ENCODE measurements at regions not wholly inside any gene's neighbourhood (a gene's known extent, or its start where the extent isn't known, plus 50 kb on each side); places are given as distances from the start of the nearest gene placed in this dataset.
"Not testable (repeated sequence)": the region's sequence is repeated elsewhere in the genome, so short reads cannot be mapped to it uniquely, and the experiment has no call there.

DNA sequence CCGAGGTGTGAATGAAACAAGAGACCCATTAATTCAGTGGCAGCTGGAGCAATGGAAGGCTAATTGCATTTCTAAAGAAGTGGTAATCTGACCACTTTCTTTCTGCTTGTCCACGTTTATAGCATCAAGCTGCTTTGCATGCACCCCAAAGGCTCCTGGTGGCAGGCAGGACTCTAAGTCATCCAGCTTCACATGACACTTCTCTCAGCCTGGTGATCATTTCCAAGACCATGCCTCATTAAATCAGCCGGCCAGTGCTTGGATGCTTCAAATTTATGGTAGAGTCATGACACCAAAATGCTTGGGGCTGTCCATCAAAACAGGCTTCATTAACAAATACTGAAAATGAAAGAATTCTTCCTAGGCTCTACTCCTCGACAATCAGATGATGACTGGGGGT lies 614.9 kb downstream of the DOK5 start:
- Histone ChIP-seq H3K4me3 (ENCODE audit: insufficient read depth, low read depth, low read length) (no peak overlapping the region), H3K36me3 (replicated peaks; ENCODE audit: control insufficient read depth, insufficient read depth, low read length) (no peaks in the 10 kb centered on the region), H3K27me3 (ENCODE audit: control insufficient read depth, insufficient read depth, low read length) (no peaks in the 10 kb centered on the region)
- DNase-seq, result no peak

DNA sequence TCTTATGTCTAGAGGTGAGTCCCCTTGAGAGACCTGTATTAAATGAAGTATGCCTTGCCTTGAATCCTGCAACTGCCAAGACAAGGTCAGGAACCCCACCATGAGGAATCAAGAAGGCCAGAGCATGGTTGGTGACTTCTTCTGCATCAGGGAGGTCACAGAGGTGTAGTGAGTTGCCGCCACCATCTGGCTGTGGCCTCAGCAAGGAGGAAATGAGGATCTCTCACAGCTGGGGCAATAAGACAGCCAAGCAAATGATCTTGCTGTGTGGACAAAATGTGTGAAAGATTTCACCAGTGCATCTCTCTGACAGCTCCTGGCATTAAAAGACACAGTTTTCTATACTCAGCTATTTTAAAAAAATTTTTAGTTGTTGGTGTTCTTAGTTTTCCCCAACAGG lies 611.0 kb downstream of the DOK5 start:
- Histone ChIP-seq H3K36me3 (replicated peaks; ENCODE audit: control insufficient read depth, insufficient read depth, low read length) (no peaks in the 10 kb centered on the region), H3K4me3 (ENCODE audit: insufficient read depth, low read depth, low read length) (no peak overlapping the region), H3K27me3 (ENCODE audit: control insufficient read depth, insufficient read depth, low read length) (no peaks in the 10 kb centered on the region)
- DNase-seq, result no peak

DNA sequence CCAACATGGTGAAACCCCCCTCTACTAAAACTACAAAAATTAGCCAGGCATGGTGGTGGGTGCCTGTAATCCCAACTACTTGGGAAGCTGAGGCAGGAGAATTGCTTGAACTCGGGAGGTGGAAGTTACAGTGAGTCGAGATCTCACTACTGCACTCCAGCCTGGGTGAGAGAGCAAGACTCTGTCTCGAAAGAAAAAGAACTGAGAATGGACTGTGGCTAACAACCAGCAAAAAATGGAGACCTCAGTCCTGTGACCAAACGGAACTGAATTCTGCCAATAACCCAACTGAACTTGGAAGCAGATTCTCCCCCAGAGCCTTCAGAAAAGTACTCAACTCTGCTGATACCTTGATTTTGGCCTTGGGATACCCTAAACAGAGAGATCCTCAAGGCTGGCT lies 604.5 kb downstream of the DOK5 start:
- Histone ChIP-seq H3K27me3 (ENCODE audit: control insufficient read depth, insufficient read depth, low read length) (no peaks in the 10 kb centered on the region), H3K4me3 (ENCODE audit: insufficient read depth, low read depth, low read length) (no peak overlapping the region), H3K36me3 (replicated peaks; ENCODE audit: control insufficient read depth, insufficient read depth, low read length) (no peaks in the 10 kb centered on the region)
- DNase-seq, result no peak

DNA sequence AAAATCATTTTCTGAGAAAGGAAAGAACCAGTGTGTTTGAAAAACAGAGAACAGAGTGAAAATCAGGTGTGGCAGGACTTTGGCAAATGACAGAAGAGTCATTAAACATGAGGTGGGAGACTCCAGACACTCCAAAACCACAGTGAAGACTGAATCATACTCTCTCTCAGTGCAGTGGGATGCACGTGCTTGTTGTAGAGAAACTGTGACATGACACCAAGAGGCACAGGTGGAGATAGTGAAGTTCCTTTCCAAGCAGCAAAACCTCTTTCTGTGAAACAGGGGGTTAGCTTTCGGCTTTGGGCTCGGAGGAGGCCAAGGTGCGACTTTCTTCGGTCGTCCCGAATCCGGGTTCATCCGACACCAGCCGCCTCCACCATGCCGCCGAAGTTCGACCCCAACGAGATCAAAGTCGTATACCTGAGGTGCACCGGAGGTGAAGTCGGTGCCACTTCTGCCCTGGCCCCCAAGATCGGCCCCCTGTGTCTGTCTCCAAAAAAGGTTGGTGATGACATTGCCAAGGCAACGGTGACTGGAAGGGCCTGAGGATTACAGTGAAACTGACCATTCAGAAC lies 599.0 kb downstream of the DOK5 start:
- H3K36me3 ChIP-seq (replicated peaks; ENCODE audit: control insufficient read depth, insufficient read depth, low read length); H3K27me3 ChIP-seq (ENCODE audit: control insufficient read depth, insufficient read depth, low read length); H3K4me3 ChIP-seq (ENCODE audit: insufficient read depth, low read depth, low read length); DNase-seq: not testable (repeated sequence)

DNA sequence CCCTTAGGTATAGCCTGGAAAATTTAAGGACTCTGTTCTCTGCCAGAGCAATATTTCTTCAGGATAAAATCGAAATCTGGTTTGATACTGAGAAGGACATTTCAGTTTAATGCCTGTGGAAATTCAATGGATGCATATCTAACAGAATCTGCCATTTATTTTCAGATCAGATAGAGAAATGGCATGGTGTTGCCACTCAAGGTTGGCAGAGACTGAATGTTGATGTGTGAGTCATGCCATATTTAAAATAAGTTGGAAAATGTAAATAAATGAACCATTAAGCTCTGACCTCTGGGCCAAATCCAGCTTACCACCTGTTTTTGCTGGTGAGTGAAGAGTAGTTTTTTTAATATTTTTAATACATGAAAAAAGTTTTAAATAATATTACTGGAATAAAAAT lies 594.6 kb downstream of the DOK5 start:
- no peak for DNase-seq
- Histone ChIP-seq H3K4me3 (ENCODE audit: insufficient read depth, low read depth, low read length) (no peak overlapping the region), H3K36me3 (replicated peaks; ENCODE audit: control insufficient read depth, insufficient read depth, low read length) (no peaks in the 10 kb centered on the region), H3K27me3 (ENCODE audit: control insufficient read depth, insufficient read depth, low read length) (no peaks in the 10 kb centered on the region)

DNA sequence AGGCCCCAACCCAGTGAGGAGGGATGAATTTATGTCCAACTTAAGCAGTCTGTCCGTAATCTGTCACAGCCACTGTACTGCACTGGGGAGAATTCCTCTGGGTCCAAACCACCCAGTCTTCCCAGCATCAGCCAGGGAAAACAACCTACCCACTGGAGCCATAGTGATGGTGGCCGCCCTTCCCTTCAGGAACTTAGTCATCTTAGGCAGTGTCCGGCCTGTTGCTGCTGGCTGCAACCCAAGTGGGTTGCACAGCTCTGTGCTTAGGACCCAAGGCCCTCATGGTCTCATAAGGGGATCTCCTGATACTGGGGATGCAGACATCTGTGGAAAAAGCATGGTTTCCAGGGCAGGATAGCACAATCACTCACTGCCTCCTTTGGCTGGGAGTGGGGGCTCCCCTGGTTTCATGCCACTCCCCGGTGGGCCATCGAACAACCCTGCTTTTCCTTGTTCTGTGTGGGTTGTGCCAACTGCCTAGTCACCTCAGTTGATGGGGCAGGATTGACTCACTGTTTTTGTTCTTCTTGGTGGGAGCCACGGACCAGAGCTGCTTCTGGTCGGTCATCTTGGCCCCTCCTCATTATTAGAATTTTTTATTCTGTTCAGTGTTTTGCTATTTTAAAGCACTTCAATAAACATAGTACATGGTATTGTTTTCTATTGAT lies 591.9 kb downstream of the DOK5 start:
- Histone ChIP-seq H3K36me3 (replicated peaks; ENCODE audit: control insufficient read depth, insufficient read depth, low read length) (no peaks in the 10 kb centered on the region), H3K4me3 (ENCODE audit: insufficient read depth, low read depth, low read length) (no peak overlapping the region), H3K27me3 (ENCODE audit: control insufficient read depth, insufficient read depth, low read length) (no peaks in the 10 kb centered on the region)
- DNase-seq, result no peak

DNA sequence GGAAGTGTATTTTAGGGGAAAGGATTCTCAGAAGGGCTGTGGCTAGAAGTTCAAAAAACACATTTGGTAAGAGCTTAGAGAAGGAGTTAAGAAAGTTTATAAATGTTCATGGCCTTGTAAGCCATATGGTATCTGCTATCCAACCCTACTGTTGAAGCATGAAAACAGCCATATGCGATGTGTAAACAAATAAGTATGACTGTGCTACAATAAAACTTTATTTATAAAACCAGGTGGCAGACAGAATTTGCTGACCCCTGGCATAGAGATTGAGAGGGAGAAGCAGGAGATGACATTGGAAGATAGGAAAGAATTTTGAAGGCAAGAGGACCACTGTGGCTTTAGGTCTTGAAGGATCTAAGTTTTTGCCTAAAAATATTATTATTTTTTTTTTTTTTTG lies 583.5 kb downstream of the DOK5 start:
- H3K27me3 ChIP-seq (ENCODE audit: control insufficient read depth, insufficient read depth, low read length), result no peaks in the 10 kb centered on the region
- no peaks in the 10 kb centered on the region for H3K36me3 ChIP-seq (replicated peaks; ENCODE audit: control insufficient read depth, insufficient read depth, low read length)
- no peak for DNase-seq
- H3K4me3 ChIP-seq (ENCODE audit: insufficient read depth, low read depth, low read length), result no peak overlapping the region

DNA sequence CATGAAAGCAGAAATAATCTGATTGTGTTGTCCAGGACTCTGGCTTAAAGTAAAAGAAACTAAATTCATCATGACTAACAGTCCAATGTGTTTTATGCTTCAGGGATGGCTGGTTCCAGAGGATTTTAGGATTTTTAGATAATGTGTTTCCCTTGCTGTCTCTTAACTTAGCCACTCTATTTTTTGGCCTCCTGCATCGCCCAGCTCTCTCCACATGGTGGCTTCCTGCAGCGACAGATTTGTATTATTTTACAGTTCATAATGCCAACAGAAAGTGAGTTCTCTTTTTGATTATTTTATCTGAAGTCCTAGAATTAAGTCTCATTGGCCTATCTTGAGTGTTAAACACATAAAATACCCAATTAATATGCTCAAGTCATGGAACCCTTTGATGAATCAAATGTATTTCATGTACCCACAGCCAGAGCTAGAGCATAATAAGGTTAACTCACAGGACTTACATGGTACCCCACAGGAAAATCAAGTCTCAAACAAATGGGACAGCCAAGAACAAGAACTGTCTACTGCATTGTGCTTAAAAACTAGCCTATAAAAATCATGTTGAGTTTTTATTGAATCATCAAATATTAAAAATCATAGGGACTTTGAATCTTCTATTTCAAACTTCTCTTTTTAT lies 582.5 kb downstream of the DOK5 start:
- Histone ChIP-seq H3K4me3 (ENCODE audit: insufficient read depth, low read depth, low read length) (no peak overlapping the region), H3K36me3 (replicated peaks; ENCODE audit: control insufficient read depth, insufficient read depth, low read length) (no peaks in the 10 kb centered on the region), H3K27me3 (ENCODE audit: control insufficient read depth, insufficient read depth, low read length) (no peaks in the 10 kb centered on the region)
- DNase-seq, result no peak

DNA sequence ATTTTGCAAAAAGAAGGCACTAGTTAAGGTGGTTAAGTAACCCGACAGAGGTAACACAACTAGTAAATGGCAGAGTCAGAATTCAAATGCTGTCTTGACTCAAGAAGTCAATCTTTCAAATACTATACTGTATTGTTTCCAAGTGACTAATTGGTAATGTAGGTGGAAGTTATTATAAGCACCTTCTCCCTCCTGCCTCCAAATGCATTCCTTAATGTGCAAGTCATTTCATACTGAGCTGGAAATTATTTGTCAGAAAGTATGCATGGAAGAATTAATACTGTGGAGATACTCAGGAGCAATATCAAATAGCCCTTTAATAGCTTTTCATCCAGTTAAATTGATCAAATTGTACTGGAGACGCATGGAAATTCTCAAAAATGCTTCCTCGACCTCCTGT lies 579.1 kb downstream of the DOK5 start:
- no peak overlapping the region for H3K4me3 ChIP-seq (ENCODE audit: insufficient read depth, low read depth, low read length)
- DNase-seq, result no peak
- H3K27me3 ChIP-seq (ENCODE audit: control insufficient read depth, insufficient read depth, low read length), result no peaks in the 10 kb centered on the region
- H3K36me3 ChIP-seq (replicated peaks; ENCODE audit: control insufficient read depth, insufficient read depth, low read length), result no peaks in the 10 kb centered on the region

DNA sequence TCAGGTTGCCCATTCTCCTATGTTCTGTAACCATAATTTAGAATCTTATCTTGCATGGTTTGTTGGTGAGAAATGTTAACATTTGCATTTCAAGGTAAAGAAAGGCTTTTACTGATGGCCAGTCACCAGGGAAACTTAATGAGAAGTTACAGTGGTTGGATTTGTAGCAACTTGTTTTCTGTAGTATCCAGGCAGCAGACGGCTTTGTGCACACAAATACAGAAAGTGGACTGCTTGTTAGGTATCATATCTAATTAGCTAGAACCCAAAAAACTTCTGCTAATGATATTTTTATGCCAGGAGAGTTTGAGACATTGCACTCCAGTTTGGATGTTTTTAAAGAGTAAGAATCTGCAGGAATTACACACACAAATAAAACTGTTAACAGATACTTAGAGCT lies 578.0 kb downstream of the DOK5 start:
- H3K36me3 ChIP-seq (replicated peaks; ENCODE audit: control insufficient read depth, insufficient read depth, low read length), result no peaks in the 10 kb centered on the region
- no peaks in the 10 kb centered on the region for H3K27me3 ChIP-seq (ENCODE audit: control insufficient read depth, insufficient read depth, low read length)
- H3K4me3 ChIP-seq (ENCODE audit: insufficient read depth, low read depth, low read length), result no peak overlapping the region
- DNase-seq, result no peak

DNA sequence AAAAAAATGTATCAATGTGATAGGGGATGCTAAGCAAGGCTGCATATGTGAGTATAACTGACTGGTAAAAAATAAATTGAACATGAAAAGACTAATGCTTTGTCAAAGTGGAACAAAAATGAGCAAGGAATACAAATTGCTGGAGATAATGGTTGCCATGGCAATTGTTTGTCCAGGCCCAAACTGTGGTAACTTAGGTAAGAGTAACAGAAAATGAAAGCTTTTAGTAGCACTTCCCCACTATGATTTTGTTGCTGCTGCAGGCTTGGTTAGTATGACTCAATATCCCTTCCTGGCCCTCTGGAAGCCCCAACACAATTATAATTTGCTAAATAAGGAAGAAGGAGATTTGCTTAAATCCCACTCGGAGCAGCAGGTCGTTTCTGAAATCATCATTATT lies 577.1 kb downstream of the DOK5 start:
- Histone ChIP-seq H3K27me3 (ENCODE audit: control insufficient read depth, insufficient read depth, low read length) (no peaks in the 10 kb centered on the region), H3K4me3 (ENCODE audit: insufficient read depth, low read depth, low read length) (no peak overlapping the region), H3K36me3 (replicated peaks; ENCODE audit: control insufficient read depth, insufficient read depth, low read length) (no peaks in the 10 kb centered on the region)
- DNase-seq, result no peak

DNA sequence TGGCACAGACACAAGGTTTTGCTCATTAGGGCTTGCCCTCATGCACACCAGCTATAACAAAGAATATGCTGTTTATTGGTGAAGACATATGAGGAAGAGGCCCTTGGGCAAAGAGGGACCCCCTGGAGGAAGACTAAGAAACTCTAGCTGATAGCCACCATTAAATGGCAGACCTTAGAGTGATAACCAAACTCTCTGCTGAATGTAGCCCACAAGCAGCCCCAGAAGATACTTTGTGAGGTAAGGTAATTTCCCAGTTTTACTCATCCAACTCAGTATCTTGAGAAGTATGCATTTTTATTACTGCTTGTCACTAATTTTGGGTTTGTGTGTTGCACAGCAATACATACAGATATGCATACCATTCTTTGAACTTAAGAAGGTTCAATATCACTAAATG lies 563.3 kb downstream of the DOK5 start:
- H3K36me3 ChIP-seq (replicated peaks; ENCODE audit: control insufficient read depth, insufficient read depth, low read length), result no peaks in the 10 kb centered on the region
- H3K27me3 ChIP-seq (ENCODE audit: control insufficient read depth, insufficient read depth, low read length), result no peaks in the 10 kb centered on the region
- H3K4me3 ChIP-seq (ENCODE audit: insufficient read depth, low read depth, low read length), result no peak overlapping the region
- no peak for DNase-seq

DNA sequence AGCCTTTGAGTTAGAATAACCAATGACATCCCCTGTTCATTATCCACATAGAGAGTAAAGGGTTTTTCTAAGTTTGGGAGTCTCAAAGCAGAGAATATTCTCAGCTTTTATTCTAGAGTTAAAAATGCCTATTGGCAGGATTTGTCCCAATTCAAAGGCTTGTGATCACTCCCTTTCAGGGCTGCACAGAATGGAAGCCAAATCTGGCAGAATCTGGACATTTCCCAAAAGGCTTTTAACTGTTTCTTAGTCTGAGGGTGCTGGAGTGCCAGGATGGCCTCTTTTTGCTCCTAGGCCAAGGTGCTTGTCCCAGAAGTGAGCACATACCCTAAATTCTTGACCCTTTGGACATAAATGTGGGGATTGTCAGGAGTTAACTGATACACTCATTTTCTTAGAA lies 556.6 kb downstream of the DOK5 start:
- Histone ChIP-seq H3K4me3 (ENCODE audit: insufficient read depth, low read depth, low read length) (no peak overlapping the region), H3K27me3 (ENCODE audit: control insufficient read depth, insufficient read depth, low read length) (no peaks in the 10 kb centered on the region), H3K36me3 (replicated peaks; ENCODE audit: control insufficient read depth, insufficient read depth, low read length) (no peaks in the 10 kb centered on the region)
- DNase-seq, result no peak

DNA sequence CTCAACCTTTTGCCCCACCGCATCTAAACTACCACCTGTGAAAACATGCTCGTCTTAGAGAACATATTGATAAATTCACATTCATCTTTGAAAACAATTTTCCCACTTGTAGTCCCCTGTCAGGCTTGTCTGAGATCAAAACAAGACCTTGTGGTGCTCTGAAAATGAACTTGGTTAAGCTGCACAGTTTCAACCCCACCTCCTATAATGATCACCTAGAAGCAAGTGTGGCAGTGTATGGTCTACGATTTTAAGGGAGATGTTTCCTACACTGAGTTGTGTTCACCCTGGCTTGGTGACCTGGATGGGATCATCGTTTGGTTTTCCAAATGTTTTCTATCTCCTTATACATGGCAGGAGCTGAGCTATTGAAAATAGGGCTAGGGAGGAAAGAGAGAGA lies 539.4 kb downstream of the DOK5 start:
- H3K27me3 ChIP-seq (ENCODE audit: control insufficient read depth, insufficient read depth, low read length), result no peaks in the 10 kb centered on the region
- no peak for DNase-seq
- H3K4me3 ChIP-seq (ENCODE audit: insufficient read depth, low read depth, low read length), result no peak overlapping the region
- no peaks in the 10 kb centered on the region for H3K36me3 ChIP-seq (replicated peaks; ENCODE audit: control insufficient read depth, insufficient read depth, low read length)

DNA sequence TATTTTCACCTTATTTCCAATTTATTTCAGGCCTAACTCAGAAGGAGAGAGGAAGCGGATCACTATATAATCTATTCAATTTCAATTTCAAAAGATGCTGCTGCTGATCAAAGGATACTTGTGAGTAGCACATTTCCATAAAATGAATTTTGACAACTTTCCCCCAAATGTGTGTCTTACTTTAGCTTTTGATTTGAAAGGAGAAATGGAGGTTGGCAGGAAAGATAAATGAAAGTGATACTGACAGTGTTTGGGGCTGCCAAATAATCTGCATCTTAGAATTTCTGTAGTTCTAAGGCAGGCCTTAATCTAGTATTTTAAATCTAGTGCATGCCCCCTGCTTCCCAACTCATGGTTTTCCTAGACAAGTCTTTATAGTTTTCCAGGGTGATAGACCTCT lies 535.4 kb downstream of the DOK5 start:
- Histone ChIP-seq H3K36me3 (replicated peaks; ENCODE audit: control insufficient read depth, insufficient read depth, low read length) (no peaks in the 10 kb centered on the region), H3K27me3 (ENCODE audit: control insufficient read depth, insufficient read depth, low read length) (no peaks in the 10 kb centered on the region), H3K4me3 (ENCODE audit: insufficient read depth, low read depth, low read length) (no peak overlapping the region)
- DNase-seq, result no peak
